ENCODE measurements at regions not wholly inside any gene's neighbourhood (a gene's known extent, or its start where the extent isn't known, plus 50 kb on each side); places are given as distances from the start of the nearest gene placed in this dataset.

DNA sequence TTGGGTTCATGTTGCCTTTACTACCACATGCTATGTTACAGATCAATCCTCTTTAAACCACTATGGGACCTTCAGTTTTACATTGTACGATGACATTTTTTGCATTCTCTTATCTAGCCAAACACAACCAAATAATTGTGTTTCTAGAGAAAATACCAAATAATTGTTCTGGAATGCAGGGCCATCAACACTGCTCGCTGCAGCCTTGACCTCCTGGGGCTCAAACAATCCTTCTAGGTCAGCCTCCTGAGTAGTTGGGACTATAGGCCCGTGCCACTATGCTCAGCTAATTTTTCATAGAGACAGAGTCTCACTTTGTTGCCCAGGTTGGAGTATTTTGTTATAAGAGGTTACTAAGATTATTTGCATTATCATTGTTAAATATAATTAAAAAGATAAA is 237.5 kb upstream of the PMFBP1 start:
- no peaks in the 10 kb centered on the region for H3K36me3 ChIP-seq (ENCODE audit: insufficient read depth, low read length)
- no peak overlapping the region for H3K9ac ChIP-seq (ENCODE audit: low read length)
- no peak overlapping the region for H3K4me2 ChIP-seq (ENCODE audit: low read length)
- no peaks in the 10 kb centered on the region for H3K9me2 ChIP-seq (ENCODE audit: insufficient read depth, low read length)
- H3K4me3 ChIP-seq (ENCODE audit: low read length) = no peak overlapping the region
- H3F3A ChIP-seq (ENCODE audit: insufficient read depth, low read length, poor library complexity, severe bottlenecking) = no peaks in the 10 kb centered on the region
- no peaks in the 10 kb centered on the region for H3K9me3 ChIP-seq (ENCODE audit: low read length)
- no peaks in the 10 kb centered on the region for H3K79me2 ChIP-seq (replicated peaks; ENCODE audit: insufficient read depth, low read length)
- no peak overlapping the region for H2AFZ ChIP-seq (ENCODE audit: low read depth, low read length)
- no peak for TF ChIP-seq EP300 (conservative IDR thresholded peaks at IDR 0.05; ENCODE audit: poor library complexity, severe bottlenecking)
- TF ChIP-seq REST (IDR thresholded peaks at IDR 0.05; ENCODE audit: borderline replicate concordance) = no peak
- TF ChIP-seq RAD21 (conservative IDR thresholded peaks at IDR 0.05) = no peak
- no peak for TF ChIP-seq POLR2AphosphoS5 (IDR thresholded peaks at IDR 0.05)
- TF ChIP-seq, protein P1, sequence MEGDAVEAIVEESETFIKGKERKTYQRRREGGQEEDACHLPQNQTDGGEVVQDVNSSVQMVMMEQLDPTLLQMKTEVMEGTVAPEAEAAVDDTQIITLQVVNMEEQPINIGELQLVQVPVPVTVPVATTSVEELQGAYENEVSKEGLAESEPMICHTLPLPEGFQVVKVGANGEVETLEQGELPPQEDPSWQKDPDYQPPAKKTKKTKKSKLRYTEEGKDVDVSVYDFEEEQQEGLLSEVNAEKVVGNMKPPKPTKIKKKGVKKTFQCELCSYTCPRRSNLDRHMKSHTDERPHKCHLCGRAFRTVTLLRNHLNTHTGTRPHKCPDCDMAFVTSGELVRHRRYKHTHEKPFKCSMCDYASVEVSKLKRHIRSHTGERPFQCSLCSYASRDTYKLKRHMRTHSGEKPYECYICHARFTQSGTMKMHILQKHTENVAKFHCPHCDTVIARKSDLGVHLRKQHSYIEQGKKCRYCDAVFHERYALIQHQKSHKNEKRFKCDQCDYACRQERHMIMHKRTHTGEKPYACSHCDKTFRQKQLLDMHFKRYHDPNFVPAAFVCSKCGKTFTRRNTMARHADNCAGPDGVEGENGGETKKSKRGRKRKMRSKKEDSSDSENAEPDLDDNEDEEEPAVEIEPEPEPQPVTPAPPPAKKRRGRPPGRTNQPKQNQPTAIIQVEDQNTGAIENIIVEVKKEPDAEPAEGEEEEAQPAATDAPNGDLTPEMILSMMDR (IDR thresholded peaks at IDR 0.05; ENCODE audit: poor library complexity, severe bottlenecking) = no peak
- no peak for TF ChIP-seq EZH2 (IDR thresholded peaks at IDR 0.05; ENCODE audit: borderline replicate concordance, insufficient read depth, low read length, poor library complexity, severe bottlenecking)
- no peak for TF ChIP-seq SMC3 (conservative IDR thresholded peaks at IDR 0.05; ENCODE audit: poor library complexity)
- no peak for TF ChIP-seq TAF1 (IDR thresholded peaks at IDR 0.05; ENCODE audit: low read depth)
- no peak for TF ChIP-seq MXI1 (conservative IDR thresholded peaks at IDR 0.05; ENCODE audit: poor library complexity, severe bottlenecking)
- H3K27ac ChIP-seq (ENCODE audit: low read length) = no peak overlapping the region
- H4K20me1 ChIP-seq (ENCODE audit: insufficient read depth) = no peaks in the 10 kb centered on the region
- H3K27me3 ChIP-seq (ENCODE audit: insufficient read depth, low read depth, low read length) = no peaks in the 10 kb centered on the region

DNA sequence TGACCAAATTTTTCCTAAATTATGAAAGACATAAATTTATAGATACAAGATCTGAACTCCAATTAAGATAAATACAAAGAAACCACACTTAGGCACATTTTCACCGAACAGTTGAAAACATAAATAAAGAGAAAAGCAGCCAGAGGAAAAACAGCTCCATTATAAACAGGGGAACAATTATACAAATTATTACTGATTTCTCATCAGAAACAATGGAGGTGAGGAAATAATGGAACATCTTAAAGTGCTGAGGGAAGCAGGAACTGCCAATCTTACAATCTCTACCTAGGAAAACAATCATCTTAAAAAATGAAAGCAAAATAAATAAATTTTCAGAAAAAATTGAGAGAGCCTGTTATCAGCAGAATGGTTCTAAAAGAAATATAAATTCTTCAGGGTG is 234.4 kb upstream of the PMFBP1 start:
- no peaks in the 10 kb centered on the region for H3F3A ChIP-seq (ENCODE audit: insufficient read depth, low read length, poor library complexity, severe bottlenecking)
- H3K36me3 ChIP-seq (ENCODE audit: insufficient read depth, low read length) = no peaks in the 10 kb centered on the region
- H3K27me3 ChIP-seq (ENCODE audit: insufficient read depth, low read depth, low read length) = no peaks in the 10 kb centered on the region
- TF ChIP-seq RAD21 (conservative IDR thresholded peaks at IDR 0.05) (no peak), EP300 (conservative IDR thresholded peaks at IDR 0.05; ENCODE audit: poor library complexity, severe bottlenecking) (no peak), EZH2 (IDR thresholded peaks at IDR 0.05; ENCODE audit: borderline replicate concordance, insufficient read depth, low read length, poor library complexity, severe bottlenecking) (no peak), TAF1 (IDR thresholded peaks at IDR 0.05; ENCODE audit: low read depth) (no peak), REST (IDR thresholded peaks at IDR 0.05; ENCODE audit: borderline replicate concordance) (no peak)
- no peak overlapping the region for H2AFZ ChIP-seq (ENCODE audit: low read depth, low read length)
- no peaks in the 10 kb centered on the region for H4K20me1 ChIP-seq (ENCODE audit: insufficient read depth)
- no peaks in the 10 kb centered on the region for H3K9me3 ChIP-seq (ENCODE audit: low read length)
- H3K9ac ChIP-seq (ENCODE audit: low read length) = no peak overlapping the region
- H3K4me2 ChIP-seq (ENCODE audit: low read length) = no peak overlapping the region
- H3K79me2 ChIP-seq (replicated peaks; ENCODE audit: insufficient read depth, low read length) = no peaks in the 10 kb centered on the region
- no peak overlapping the region for H3K4me3 ChIP-seq (ENCODE audit: low read length)
- no peaks in the 10 kb centered on the region for H3K9me2 ChIP-seq (ENCODE audit: insufficient read depth, low read length)
- H3K27ac ChIP-seq (ENCODE audit: low read length) = no peak overlapping the region
